ENCODE measurements at regions not wholly inside any gene's neighbourhood (a gene's known extent, or its start where the extent isn't known, plus 50 kb on each side); places are given as distances from the start of the nearest gene placed in this dataset.

DNA sequence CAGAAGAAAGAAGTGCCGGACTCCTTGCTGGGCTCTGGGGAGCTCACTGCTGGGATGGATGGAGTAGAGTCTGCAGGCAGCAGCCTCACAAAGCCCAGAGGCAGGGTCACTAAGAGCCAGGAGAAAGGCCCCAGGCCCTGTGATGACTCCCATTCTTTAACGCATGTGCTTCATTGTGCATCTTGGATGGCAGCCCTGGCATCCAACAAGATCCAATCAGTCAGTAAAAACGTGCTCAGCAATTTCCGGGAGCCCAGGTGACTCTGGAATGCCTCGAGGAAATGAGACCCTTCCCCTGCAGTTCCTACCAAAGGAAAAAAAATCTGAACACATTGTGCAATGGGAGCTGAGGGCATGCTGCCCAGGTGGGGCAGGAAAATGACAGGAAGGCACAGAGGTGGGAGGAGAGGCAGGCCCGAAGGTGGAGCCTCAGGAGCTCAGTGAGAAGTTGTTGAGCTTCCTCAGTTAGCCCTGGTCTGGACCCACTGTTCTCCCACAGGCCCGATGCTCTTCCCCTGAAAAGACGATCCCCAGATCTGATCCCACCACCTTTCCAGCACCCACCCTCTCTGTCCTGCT is 60.7 kb upstream of the TMEM72 start:
- H3K4me3 ChIP-seq (ENCODE audit: low read depth, low read length), result no peak overlapping the region
- TF ChIP-seq, protein P1, sequence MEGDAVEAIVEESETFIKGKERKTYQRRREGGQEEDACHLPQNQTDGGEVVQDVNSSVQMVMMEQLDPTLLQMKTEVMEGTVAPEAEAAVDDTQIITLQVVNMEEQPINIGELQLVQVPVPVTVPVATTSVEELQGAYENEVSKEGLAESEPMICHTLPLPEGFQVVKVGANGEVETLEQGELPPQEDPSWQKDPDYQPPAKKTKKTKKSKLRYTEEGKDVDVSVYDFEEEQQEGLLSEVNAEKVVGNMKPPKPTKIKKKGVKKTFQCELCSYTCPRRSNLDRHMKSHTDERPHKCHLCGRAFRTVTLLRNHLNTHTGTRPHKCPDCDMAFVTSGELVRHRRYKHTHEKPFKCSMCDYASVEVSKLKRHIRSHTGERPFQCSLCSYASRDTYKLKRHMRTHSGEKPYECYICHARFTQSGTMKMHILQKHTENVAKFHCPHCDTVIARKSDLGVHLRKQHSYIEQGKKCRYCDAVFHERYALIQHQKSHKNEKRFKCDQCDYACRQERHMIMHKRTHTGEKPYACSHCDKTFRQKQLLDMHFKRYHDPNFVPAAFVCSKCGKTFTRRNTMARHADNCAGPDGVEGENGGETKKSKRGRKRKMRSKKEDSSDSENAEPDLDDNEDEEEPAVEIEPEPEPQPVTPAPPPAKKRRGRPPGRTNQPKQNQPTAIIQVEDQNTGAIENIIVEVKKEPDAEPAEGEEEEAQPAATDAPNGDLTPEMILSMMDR (IDR thresholded peaks at IDR 0.05; ENCODE audit: insufficient read depth, low read length, missing control alignments), result no peak
- ChIA-PET POLR2A (no interaction called here), CTCF (interaction anchor here (1.0 kb wide), 2 partner anchors 8 to 11 kb away, joined by 3 to 5 read pairs; no protein-coding TSS in a partner anchor)
- DNase-seq (ENCODE audit: low read depth, low spot score), result no peak

DNA sequence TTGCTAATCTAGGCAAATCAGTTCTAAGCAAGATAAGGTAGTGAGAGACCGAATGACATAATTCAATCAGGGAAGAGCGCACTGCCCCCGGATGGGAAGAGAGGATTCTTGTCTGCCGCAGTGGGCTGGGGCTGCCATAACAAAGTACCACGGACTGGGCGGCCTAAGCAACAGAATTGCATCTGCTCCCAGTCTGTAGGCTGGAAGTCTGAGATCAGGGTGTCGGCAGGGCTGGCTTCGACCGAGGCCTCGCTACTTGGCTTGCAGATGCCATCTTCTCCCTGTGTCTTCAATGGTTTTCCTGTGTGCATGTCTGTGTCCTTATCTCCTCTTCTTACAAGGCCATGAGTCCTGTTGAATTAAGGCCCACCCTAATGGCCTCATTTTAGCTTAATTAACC is 59.7 kb upstream of the TMEM72 start:
- TF ChIP-seq, protein P1 (IDR thresholded peaks at IDR 0.05; ENCODE audit: insufficient read depth, low read length, missing control alignments), result no peak
- POLR2A ChIA-PET, result no interaction called here
- no peak overlapping the region for H3K4me3 ChIP-seq (ENCODE audit: low read depth, low read length)
- DNase-seq (ENCODE audit: low read depth, low spot score), result no peak
- CTCF ChIA-PET, result no interaction called here

DNA sequence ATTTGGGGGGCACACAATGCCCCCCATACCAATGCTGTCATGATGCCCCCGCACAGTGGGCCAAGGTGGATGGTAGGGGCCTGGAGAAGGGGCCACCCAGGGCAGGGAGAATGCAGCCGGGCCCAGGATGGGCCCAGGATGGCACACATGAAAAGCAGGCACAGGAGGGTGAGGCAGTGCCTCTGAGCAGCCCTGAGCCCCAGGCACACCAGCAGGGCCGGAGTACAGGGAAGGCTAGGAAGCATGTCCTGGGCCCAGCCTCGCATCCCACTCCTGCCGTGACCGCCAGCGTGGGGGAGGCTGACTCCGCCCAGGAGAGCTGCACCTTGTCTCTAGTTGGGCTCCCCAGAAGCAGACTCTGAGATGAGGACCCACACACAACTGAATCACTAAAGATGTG is 59.3 kb upstream of the TMEM72 start:
- TF ChIP-seq, protein P1 (IDR thresholded peaks at IDR 0.05; ENCODE audit: insufficient read depth, low read length, missing control alignments), result no peak
- CTCF ChIA-PET, result interaction anchor here (1.0 to 8.6 kb wide), 2 partner anchors 394 to 466 kb away, joined by 3 to 80 read pairs; partner anchors contain the start of gene CXCL12
- POLR2A ChIA-PET, result no interaction called here
- no peak for DNase-seq (ENCODE audit: low read depth, low spot score)
- no peak overlapping the region for H3K4me3 ChIP-seq (ENCODE audit: low read depth, low read length)

DNA sequence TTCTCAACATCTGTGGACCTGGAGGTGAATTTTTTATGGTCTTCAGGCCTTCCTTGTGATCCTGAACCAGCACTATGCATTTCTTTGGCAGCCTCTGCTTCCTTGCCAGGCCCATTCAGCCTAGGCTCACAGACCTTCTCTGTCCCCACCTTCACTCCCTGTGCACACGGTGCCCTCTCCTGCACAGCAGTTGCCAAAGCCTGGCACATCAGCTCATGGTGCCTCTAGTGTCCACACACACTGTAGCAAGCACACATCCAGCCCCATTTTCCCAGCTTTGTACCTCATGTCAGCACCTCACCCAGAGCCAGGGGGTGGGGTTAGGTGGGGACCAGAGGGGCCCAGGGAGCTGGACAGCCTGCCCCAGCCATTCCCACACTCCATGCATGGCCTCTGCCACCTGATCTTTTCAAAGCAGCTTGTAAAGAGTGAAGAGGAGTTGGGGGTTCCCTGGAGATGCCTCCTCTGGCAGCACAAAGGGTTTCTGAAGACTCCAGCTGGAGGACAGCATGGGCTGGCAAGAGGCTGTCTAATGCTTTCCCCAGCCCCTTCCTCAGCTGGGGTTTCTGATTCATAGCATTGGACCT is 57.9 kb upstream of the TMEM72 start:
- H3K4me3 ChIP-seq (ENCODE audit: low read depth, low read length), result no peak overlapping the region
- DNase-seq (ENCODE audit: low read depth, low spot score), result no peak
- TF ChIP-seq, protein P1 (IDR thresholded peaks at IDR 0.05; ENCODE audit: insufficient read depth, low read length, missing control alignments), result peak; percentile 64
- ChIA-PET CTCF (interaction anchor here (0.7 to 8.6 kb wide), 13 partner anchors 8 to 538 kb away, joined by 3 to 80 read pairs (median 5); partner anchors contain the start of gene CXCL12), POLR2A (no interaction called here)

DNA sequence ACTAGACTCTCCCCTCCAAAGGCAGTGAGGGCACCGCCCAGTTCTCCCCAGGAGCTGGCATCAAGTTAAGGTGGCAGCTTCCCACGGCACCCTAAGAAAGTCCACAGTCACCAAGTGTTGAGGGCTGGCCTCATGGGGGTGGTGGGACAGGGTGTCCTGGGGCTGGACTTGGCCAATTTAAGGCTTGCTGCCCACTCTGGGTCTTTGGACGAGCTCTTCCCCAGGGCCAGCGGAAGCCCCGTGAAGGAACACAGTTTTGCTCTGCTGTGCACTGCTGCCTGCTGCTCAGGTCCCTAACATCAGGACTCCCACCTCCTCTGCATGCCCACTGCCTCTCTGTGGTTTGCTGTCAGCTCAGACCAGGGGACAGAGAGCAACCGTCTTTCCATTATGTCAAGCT is 57.3 kb upstream of the TMEM72 start:
- H3K4me3 ChIP-seq (ENCODE audit: low read depth, low read length), result no peak overlapping the region
- ChIA-PET POLR2A (interaction anchor here (0.6 kb wide), 1 partner anchor 149 kb away, joined by 3 read pairs; no protein-coding TSS in a partner anchor), CTCF (interaction anchor here (0.7 to 8.6 kb wide), 12 partner anchors 8 to 538 kb away, joined by 3 to 80 read pairs (median 5); partner anchors contain the start of gene CXCL12)
- no peak for DNase-seq (ENCODE audit: low read depth, low spot score)
- TF ChIP-seq, protein P1 (IDR thresholded peaks at IDR 0.05; ENCODE audit: insufficient read depth, low read length, missing control alignments), result no peak

DNA sequence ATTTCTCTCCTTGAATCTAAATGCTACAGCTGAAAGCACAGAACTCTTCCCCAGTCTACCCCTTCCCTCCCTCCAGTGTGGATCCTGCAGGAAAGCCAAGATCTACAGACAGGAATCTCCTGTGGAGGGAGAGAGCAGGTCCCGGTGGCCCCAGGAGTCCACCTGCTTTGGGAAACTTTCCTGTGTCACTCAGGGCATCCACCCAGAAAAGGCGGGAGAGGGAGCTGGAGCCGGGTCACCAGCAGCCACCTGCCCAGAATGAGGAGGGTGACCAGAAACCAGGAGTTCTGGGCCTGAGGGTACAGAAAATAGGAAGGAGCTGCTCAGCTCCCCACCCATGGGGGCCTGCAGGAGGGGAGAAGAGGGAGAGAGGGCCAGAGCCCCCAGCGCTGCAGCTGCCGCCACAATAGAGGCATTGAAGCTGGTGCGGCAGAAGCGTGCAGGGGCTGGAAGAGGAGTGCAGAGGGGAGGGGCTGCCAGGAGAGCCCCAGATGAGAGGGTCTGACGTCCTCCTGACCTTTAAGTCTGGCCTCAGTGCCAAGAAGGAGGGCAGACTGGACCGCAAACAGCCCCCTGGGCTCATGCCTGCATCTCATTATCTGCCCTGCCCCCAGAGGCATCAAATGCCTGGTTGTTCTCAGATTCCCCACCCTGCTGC is 56.3 kb upstream of the TMEM72 start:
- H3K4me3 ChIP-seq (ENCODE audit: low read depth, low read length), result no peak overlapping the region
- TF ChIP-seq, protein P1 (IDR thresholded peaks at IDR 0.05; ENCODE audit: insufficient read depth, low read length, missing control alignments), result no peak
- ChIA-PET CTCF (interaction anchor here (0.9 to 8.6 kb wide), 10 partner anchors 8 to 475 kb away, joined by 3 to 80 read pairs (median 4); partner anchors contain the start of gene CXCL12), POLR2A (no interaction called here)
- DNase-seq (ENCODE audit: low read depth, low spot score), result no peak
